HepG2 (cell line): ENCODE measurements at regions not wholly inside any gene's neighbourhood (a gene's known extent, or its start where the extent isn't known, plus 50 kb on each side); places are given as distances from the start of the nearest gene placed in this dataset.

Source experiments
- ATF4 ChIP-seq, 2 experiments: fragments of 450-650 bp in 1 of 2; sonication (generic) in 1 of 2; formaldehyde crosslinking; IDR thresholded peaks; 2 replicates each; pipeline versions ENCODE4 v1.5.0 to v1.8.0; 2020 to 2022; ENCODE audit warnings: mild to moderate bottlenecking in 1 of 2, missing genetic modification reagents in 1 of 2
- DR1 ChIP-seq: sonication (generic); formaldehyde crosslinking; IDR thresholded peaks from 2 replicates; pipeline ENCODE4 v1.8.0; 2021; ENCODE audit warnings: mild to moderate bottlenecking, missing genetic modification reagents, inconsistent platforms
- GZF1 ChIP-seq: sonication (generic); formaldehyde crosslinking; IDR thresholded peaks from 2 replicates; pipeline ENCODE4 v1.5.1; 2020; ENCODE audit warnings: mild to moderate bottlenecking, missing genetic modification reagents
- ISX ChIP-seq: sonication (generic); formaldehyde crosslinking; conservative IDR thresholded peaks from 2 replicates; pipeline ENCODE4 v1.5.0; 2020; ENCODE audit warnings: missing genetic modification reagents
- JUND ChIP-seq: sonication (generic); formaldehyde crosslinking; IDR thresholded peaks from 2 replicates; pipeline ENCODE4 v1.8.0; 2022; ENCODE audit warnings: mild to moderate bottlenecking, missing genetic modification reagents
- MED1 ChIP-seq: sonication (generic); formaldehyde crosslinking; IDR thresholded peaks from 2 replicates; pipeline ENCODE4 v1.4.0; 2020; ENCODE audit warnings: missing genetic modification reagents
- MEF2D ChIP-seq: sonication (generic); formaldehyde crosslinking; IDR thresholded peaks from 2 replicates; pipeline ENCODE4 v1.5.1; 2020; ENCODE audit warnings: mild to moderate bottlenecking, missing genetic modification reagents
- POGZ ChIP-seq: sonication (generic); formaldehyde crosslinking; IDR thresholded peaks from 2 replicates; pipeline ENCODE4 v1.4.0; 2020; ENCODE audit warnings: mild to moderate bottlenecking, missing genetic modification reagents
- SAP130 ChIP-seq: IDR thresholded peaks from 2 replicates; pipeline ENCODE4 v1.6.1; 2016; ENCODE audit warnings: low read depth
- SMAD3 ChIP-seq: sonication (generic); formaldehyde crosslinking; IDR thresholded peaks from 2 replicates; pipeline ENCODE4 v1.4.0; 2020; ENCODE audit warnings: missing genetic modification reagents
- SOX13 ChIP-seq, 3 experiments: fragments of 450-650 bp in 1 of 3; sonication (generic) in 1 of 3; formaldehyde crosslinking in 1 of 3; IDR thresholded peaks in 2 of 3; conservative IDR thresholded peaks in 1 of 3; 2 replicates each; pipeline versions ENCODE4 v1.5.0 to v1.6.1; 2016 to 2020; ENCODE audit warnings: antibody characterized with exemption in 1 of 3, mild to moderate bottlenecking in 1 of 3, missing compliant biosample characterization in 1 of 3, missing genetic modification reagents in 1 of 3, moderate library complexity in 1 of 3
- THAP8 ChIP-seq: sonication (generic); formaldehyde crosslinking; IDR thresholded peaks from 2 replicates; pipeline ENCODE4 v1.5.1; 2020; ENCODE audit warnings: missing genetic modification reagents, mild to moderate bottlenecking, borderline replicate concordance
- TMF1 ChIP-seq: sonication (generic); formaldehyde crosslinking; IDR thresholded peaks from 2 replicates; pipeline ENCODE4 v1.8.1; 2022; ENCODE audit warnings: low read depth, missing genetic modification reagents
- ZBTB38 ChIP-seq: sonication (generic); formaldehyde crosslinking; IDR thresholded peaks from 2 replicates; pipeline ENCODE4 v1.5.1; 2020; ENCODE audit warnings: mild to moderate bottlenecking, missing genetic modification reagents
- ZC3H13 ChIP-seq: sonication (generic); formaldehyde crosslinking; IDR thresholded peaks from 2 replicates; pipeline ENCODE4 v1.8.1; 2023; ENCODE audit warnings: mild to moderate bottlenecking, missing genetic modification reagents, moderate library complexity
- ZFY ChIP-seq: sonication (generic); formaldehyde crosslinking; IDR thresholded peaks from 2 replicates; pipeline ENCODE4 v1.4.0; 2020; ENCODE audit warnings: missing genetic modification reagents
- ZNF224 ChIP-seq: sonication (generic); formaldehyde crosslinking; IDR thresholded peaks from 2 replicates; pipeline ENCODE4 v1.5.0; 2020; ENCODE audit warnings: mild to moderate bottlenecking, missing genetic modification reagents
- ZNF496 ChIP-seq: sonication (generic); formaldehyde crosslinking; IDR thresholded peaks from 2 replicates; pipeline ENCODE4 v1.8.1; 2023; ENCODE audit warnings: mild to moderate bottlenecking, moderate library complexity, missing genetic modification reagents; ENCODE audit not compliant: insufficient replicate concordance
- ZNF687 ChIP-seq: sonication (generic); formaldehyde crosslinking; IDR thresholded peaks from 2 replicates; pipeline ENCODE4 v1.5.1; 2020; ENCODE audit warnings: mild to moderate bottlenecking, missing genetic modification reagents, moderate library complexity
- ZNF770 ChIP-seq: sonication (generic); formaldehyde crosslinking; IDR thresholded peaks from 2 replicates; pipeline ENCODE4 v1.5.0; 2020; ENCODE audit warnings: mild to moderate bottlenecking, missing genetic modification reagents
- ZNF790 ChIP-seq: sonication (generic); formaldehyde crosslinking; IDR thresholded peaks from 2 replicates; pipeline ENCODE4 v1.8.0; 2022; ENCODE audit warnings: missing genetic modification reagents, mild to moderate bottlenecking, borderline replicate concordance
- ZSCAN9 ChIP-seq: IDR thresholded peaks from 2 replicates; pipeline ENCODE4 v1.6.1; 2016; ENCODE audit warnings: borderline replicate concordance

GRCh38 chr2:8627019-8627691, 54.7 kb upstream of the ID2 start (continued):
- TF ChIP-seq ATF4 (CRISPR knock-in tag; IDR thresholded peaks at IDR 0.05) (peak in 1 of 2 experiments; percentile 25; a peak in 1 of 4 replicates), THAP8 (CRISPR knock-in tag) (no peak), TMF1 (peak; percentile 5; the same call in 1 of the 2 replicates), ZNF687 (CRISPR knock-in tag) (peak; percentile 69), ISX (CRISPR knock-in tag) (no peak), DR1 (CRISPR knock-in tag) (no peak), GZF1 (0 out of 2 replicates have a peak, but pooled peaks have one; percentile 84), ZNF770 (no peak), SMAD3 (CRISPR knock-in tag) (no peak), POGZ (CRISPR knock-in tag) (no peak), ZNF224 (CRISPR knock-in tag) (no peak), SOX13 (IDR thresholded peaks at IDR 0.05) (no peak), SOX13 (CRISPR knock-in tag; conservative IDR thresholded peaks at IDR 0.05 in 1 of 2, IDR thresholded peaks at IDR 0.05 in 1 of 2) (peak; percentile 28 to 67; a peak in 2 of 4 replicates), ZC3H13 (CRISPR knock-in tag) (peak; percentile 61), ZNF496 (CRISPR knock-in tag) (no peak), MEF2D (CRISPR knock-in tag) (no peak), ZFY (CRISPR knock-in tag) (peak; percentile 18; the same call in 1 of the 2 replicates), ZBTB38 (CRISPR knock-in tag) (no peak), ZSCAN9 (CRISPR knock-in tag) (no peak; the same call in 1 of the 2 replicates), JUND (CRISPR knock-in tag) (0 out of 2 replicates have a peak, but pooled peaks have one; percentile 11), SAP130 (peak; percentile 58), MED1 (CRISPR knock-in tag) (0 out of 2 replicates have a peak, but pooled peaks have one; percentile 32), ZNF790 (peak; percentile 54)
